HG03103 (cell line): ENCODE measurements at regions not wholly inside any gene's neighbourhood (a gene's known extent, or its start where the extent isn't known, plus 50 kb on each side); places are given as distances from the start of the nearest gene placed in this dataset.
"Not testable (repeated sequence)": the region's sequence is repeated elsewhere in the genome, so short reads cannot be mapped to it uniquely, and the experiment has no call there.

Experiments used
- ATAC-seq: cut with Tn5 transposase; IDR thresholded peaks from one replicate; pipeline ENCODE4 v1.9.1; 2021; ENCODE audit warnings: low read depth; ENCODE audit not compliant: unreplicated experiment

DNA sequence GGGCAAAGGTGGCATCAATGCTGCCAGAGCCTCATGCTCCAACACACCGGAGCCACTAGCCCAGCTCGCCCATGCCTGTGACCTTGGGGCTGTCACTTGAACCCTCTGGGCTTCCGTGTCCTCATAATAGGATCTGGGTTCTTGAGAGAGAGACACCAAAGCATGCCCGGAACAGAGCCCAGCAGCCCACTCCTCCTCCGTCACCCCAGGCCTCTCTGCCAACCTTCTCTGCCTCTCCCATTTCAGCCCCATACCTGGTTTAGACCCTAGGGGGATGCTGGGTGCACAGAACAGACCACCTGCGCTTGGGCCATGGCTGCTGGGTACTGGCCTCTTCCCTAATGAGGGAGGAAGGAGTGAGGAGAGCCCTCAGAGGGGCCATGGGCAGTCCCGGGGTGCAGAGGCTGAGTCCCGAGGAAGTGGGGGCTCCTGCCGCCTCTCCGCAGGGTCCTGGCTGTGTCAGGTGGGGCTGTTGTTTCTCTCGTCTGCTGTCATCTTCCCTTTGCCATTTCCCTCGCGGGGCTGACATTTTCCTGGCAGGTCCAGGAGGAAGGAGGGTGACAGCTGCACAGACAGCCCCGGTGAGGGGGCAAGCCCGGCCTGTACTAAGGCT, 172.4 kb upstream of the RTL1 start:
- ATAC-seq = no peak

GRCh38 chr14:101076451-101077198, 173.1 kb upstream of the RTL1 start:
- no peak for ATAC-seq

DNA sequence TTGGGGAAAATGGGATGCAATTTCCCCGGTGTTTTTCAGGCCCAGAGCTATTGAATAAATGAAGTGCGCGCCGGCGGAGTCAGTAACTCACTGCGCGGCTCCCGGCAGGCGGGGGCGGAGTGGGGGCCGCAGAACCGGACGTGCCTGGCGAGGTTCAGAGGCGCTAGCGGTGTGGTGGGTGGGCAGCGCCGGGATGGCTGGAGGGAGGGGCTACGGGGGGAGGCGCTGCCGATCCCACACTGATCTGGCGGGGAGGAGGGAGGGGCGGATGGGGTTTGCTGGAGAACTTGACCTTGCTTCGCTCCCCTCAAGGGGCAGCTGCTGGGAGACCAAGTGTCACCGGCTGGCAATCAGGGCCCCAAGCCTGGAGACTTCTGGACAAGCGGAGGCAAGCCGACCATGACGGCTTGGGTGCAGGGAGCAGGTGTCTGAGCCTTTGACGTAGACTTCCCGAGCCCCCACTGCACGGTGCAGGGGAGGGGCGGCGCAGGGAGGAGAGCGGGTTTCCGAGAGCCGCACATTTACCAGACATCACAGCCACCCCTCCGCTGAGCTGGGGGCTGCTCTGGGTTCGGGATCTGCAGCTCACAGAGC, 174.1 kb upstream of the RTL1 start:
- ATAC-seq = no peak

- ATAC-seq = no peak
These were observed 174.8 kb upstream of the RTL1 start for GRCh38 chr14:101078170-101078891.

- ATAC-seq = no peak
These were observed 175.3 kb upstream of the RTL1 start for GRCh38 chr14:101078892-101079221.

DNA sequence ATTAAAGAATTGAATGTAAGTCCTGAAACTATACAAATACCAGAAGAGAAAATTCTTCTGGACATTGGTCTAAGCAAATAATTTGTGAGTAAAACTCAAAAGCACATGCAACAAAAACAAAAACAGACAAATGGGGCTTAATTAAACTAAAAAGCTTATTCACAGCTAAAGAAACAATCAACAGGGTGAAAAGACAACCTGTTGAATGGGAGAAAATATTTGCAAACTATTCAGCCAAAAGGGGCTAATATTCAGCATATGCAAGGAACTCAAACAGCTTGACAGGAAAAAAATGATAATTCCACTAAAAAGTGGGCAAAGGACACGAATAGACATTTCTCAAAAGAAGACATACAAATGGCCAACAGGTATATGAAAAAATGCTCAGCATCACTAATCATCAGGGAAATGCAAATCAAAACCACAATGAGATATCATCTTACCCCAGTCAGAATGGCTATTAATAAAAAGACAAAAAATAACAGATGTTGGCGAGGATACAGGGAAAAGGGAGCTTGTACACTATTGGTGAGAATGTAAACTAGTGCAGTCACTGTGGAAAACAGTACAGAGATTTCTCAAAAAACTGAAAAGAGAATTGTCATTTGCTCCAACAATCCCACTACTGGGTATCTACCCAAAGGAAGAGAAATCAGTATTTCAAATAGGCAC, 177.5 kb upstream of the RTL1 start:
- no peak for ATAC-seq

- no peak for ATAC-seq
These were observed 178.5 kb upstream of the RTL1 start for GRCh38 chr14:101082036-101082435.

DNA sequence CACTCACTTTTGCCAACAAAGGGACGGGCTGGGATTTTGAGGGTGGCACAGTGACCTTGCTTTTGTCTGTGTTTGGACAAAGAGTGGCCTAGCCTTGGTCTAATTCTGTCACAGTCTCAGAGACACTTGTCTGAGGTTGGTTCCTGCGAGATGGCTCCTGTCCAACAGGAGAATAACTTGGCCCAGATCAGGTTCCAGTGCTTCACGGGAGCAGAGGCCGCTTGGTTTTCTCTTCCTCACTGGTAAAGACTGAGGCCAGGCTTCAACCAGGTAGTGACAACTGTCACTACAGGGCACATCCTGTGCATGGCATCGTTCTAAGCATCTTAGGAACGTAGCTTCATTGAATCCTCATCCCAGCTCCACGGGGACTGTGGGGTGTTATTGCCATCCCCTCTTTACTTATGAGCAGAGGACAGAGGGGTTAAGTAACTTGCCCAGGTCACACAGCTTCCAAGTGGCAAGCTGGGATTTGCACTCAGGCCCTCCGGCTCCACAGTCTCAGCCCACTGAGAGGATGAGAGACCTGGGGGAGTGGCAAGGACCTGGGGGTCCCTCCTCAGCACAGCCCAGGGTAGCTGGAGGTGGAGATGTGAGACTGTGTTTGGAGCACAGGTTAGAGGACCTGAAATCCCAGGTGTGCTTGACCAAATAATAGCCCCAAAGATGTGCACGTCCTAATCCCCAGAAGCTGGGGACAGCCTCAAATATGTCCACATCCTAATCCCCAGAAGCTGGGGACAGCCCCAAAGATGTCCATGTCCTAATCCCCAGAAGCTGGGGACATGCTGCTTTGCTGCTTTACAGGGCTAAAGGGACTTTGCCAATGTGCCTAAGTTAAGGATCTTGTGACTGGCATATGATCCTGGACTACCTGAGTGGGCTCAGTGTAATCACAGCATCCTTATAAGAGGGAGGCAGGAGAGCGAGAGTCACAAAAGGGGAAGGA, 179.2 kb upstream of the RTL1 start:
- ATAC-seq = no peak

DNA sequence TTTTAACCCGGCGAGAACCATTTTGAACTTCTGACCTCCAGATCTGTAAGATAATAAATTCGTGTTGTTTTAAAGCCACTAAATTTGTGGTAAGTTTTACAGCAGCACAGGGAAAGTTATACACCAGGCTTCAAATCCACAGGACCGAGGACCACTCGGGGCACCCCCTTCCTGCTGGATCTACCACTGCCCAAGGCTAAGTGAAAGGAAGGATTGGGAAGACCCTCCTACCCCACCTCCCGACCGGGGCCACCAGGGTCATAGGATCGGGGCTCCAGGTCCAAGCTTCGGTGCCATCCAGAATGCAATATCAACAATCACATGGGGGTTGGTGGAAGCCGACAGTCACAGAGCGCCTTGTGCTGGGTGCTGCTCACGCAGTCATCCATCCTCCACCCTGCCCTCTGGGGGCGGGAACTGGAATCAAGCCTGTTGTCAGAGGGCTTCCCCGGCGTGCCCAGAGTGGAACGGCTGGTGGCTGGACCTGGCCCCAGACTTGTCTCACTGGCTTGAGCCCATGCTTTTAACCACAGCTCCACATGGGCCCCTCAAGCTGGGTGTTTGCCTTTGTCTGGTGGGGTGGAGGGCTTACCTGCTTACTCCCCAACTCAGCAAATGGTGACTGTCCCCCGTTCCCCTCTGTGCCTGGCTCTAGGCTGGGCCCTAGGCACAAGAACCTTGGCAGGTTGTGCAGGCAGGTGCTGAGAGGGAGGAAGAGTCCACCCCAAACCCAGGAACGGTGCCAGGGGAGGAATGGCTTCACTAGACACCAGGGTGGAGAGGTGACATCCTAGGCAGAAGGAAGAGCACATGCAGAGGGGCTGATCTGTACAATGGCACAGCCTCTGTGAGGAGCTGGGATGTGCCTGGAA, 180.3 kb upstream of the RTL1 start:
- ATAC-seq = no peak

DNA sequence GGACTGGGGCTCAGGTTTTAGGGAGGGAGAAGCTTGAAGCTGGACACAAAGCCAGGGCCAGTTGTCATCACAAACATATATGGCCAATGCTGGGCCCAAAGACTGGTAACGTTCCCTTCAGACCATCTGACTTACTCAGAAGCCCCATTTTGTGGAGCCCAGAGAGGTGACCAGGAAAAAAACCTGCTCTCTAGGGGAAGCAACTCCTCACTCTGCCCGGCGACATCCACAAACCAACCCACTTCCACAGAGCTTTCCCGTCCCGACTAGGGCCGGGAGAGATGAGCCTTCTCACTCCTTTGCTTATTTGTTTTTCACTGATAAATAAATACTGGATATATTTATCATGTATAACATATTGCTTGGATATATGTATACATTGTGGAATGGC, 180.9 kb upstream of the RTL1 start:
- ATAC-seq = no peak

GRCh38 chr14:101086926-101087325, 183.4 kb upstream of the RTL1 start:
- no peak for ATAC-seq

DNA sequence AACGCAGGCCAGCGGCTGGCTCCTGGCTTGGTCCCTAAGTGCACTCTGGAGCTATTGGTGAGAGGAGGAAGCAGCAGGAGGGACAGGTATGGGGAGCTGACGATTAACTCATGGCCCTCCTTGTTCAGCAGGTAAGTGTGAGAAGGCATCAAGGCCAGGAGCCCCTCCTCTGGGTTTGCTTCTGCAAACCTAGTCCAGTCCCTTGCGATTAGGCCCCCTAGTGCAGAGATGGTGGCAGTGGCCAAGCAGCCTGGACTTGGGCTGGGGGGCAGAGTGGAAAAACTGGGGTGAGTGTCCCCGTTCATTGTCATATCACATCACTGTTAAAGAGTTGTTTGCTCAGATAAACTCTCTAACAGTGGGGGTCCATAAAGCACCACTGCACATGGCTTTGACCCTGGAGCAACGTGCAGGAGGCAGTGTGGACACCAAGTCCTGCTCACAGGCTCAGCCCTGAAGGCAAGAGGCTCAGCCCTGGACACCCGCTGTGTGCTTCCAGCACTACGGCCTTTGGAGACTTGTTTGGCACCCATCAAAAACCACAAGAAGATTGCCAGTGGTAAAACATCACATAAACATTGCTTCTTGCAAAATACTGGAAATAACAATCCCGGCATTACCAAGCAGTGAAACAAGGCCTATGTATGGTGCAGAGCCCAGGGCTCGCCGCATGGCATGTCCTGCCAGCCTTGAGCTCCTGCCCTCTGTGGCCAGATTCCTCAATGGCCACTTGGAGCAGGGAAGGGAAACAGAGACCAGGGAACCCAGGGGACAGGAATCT, 184.3 kb upstream of the RTL1 start:
- ATAC-seq = no peak

- no peak for ATAC-seq
These were observed 184.8 kb upstream of the RTL1 start for GRCh38 chr14:101088395-101088667.

GRCh38 chr14:101088714-101089113, 185.2 kb upstream of the RTL1 start:
- no peak for ATAC-seq

GRCh38 chr14:101090478-101090877, 187.0 kb upstream of the RTL1 start:
- not testable (repeated sequence) for ATAC-seq

- ATAC-seq = no peak
These were observed 187.5 kb upstream of the RTL1 start for GRCh38 chr14:101090976-101091375.

GRCh38 chr14:101094916-101095315, 191.4 kb upstream of the RTL1 start:
- ATAC-seq = not testable (repeated sequence)

DNA sequence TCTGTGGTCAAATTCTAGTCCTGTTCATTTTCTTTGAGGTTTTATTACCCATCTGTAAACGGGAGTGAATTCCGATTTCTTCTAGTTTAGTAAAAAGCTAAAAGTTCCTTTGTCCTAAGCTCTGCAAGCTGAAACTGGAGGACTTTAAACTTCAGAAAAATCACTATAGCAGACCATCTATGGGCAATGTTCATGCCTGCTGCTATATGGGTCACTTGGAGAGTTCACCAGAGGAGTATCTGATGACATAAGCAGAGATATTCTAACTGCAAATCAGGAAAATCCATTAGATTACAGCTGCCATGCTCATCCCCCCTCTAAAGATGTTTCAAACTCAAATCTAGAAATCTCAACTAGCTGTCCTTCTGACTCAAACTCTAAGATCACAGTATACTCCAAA, 193.0 kb upstream of the RTL1 start:
- no peak for ATAC-seq
